ENCODE measurements at regions not wholly inside any gene's neighbourhood (a gene's known extent, or its start where the extent isn't known, plus 50 kb on each side); places are given as distances from the start of the nearest gene placed in this dataset.

- TF ChIP-seq CTCF (IDR thresholded peaks at IDR 0.05) (no peak), POLR2A (IDR thresholded peaks at IDR 0.05) (no peak)
Measured at GRCh38 chr4:140256941-140257340, 103.0 kb upstream of the MAML3 start.

All from lower leg skin (tissue), 3 donors.